Keratinocyte (primary cell): ENCODE measurements at regions not wholly inside any gene's neighbourhood (a gene's known extent, or its start where the extent isn't known, plus 50 kb on each side); places are given as distances from the start of the nearest gene placed in this dataset.

Source experiments
- CTCF ChIP-seq, 3 experiments: IDR thresholded peaks in 1 of 3; conservative IDR thresholded peaks in 1 of 3; optimal IDR thresholded peaks in 1 of 3; 2 replicates in 2 of 3; 3 replicates in 1 of 3; pipeline versions ENCODE3 to v1.5.1; 2011; ENCODE audit warnings: low read length in 3 of 3, mild to moderate bottlenecking in 3 of 3, moderate library complexity in 2 of 3, control low read depth in 1 of 3, inconsistent platforms in 1 of 3; ENCODE audit not compliant: insufficient read depth in 2 of 3; ENCODE audit errors: extremely low read depth in 1 of 3
- EZH2 ChIP-seq: IDR thresholded peaks from one replicate; pipeline ENCODE4 v1.6.1; 2012; ENCODE audit warnings: inconsistent platforms, mild to moderate bottlenecking, low read length, moderate library complexity

- TF ChIP-seq CTCF (optimal IDR thresholded peaks at IDR 0.05 in 1 of 3, IDR thresholded peaks at IDR 0.05 in 1 of 3, conservative IDR thresholded peaks at IDR 0.05 in 1 of 3; ENCODE audit: extremely low read depth in 1 of 3, insufficient read depth in 2 of 3, low read length in 3 of 3) (no peak), EZH2 (no peak)
These were observed 119.4 kb downstream of the CD24 start for GRCh38 chr6:106855117-106855516.
